Stomach (tissue), 8 donors: ENCODE measurements at regions not wholly inside any gene's neighbourhood (a gene's known extent, or its start where the extent isn't known, plus 50 kb on each side); places are given as distances from the start of the nearest gene placed in this dataset.

Experiments
- DNase-seq, 2 donors: peaks; one replicate each; pipeline versions ENCODE4 v3.0.0 to v3.0.0-alpha.2; 2013 to 2019
- H3K27ac ChIP-seq, 5 donors: fragments of 200-600 bp in 4 of 5; sonication (generic) in 4 of 5; one replicate each; pipeline ENCODE4 v1.5.1; 2013 to 2019; ENCODE audit warnings: mild to moderate bottlenecking in 1 of 5, moderate library complexity in 1 of 5
- H3K27me3 ChIP-seq, 3 donors: fragments of 200-600 bp; sonication (generic); one replicate each; pipeline ENCODE4 v1.5.1; 2017 to 2019; ENCODE audit warnings: mixed run types in 1 of 3
- H3K36me3 ChIP-seq, 4 donors: fragments of 200-600 bp; sonication (generic); 1 replicate in 3 of 4; 2 replicates in 1 of 4; pipeline ENCODE4 v1.5.1; 2016 to 2019
- H3K4me1 ChIP-seq, 4 donors: fragments of 200-600 bp; sonication (generic); one replicate each; pipeline ENCODE4 v1.5.1; 2016 to 2019
- H3K4me3 ChIP-seq, 4 donors: fragments of 200-600 bp; sonication (generic) in 3 of 4; one replicate each; pipeline ENCODE4 v1.5.1; 2016 to 2019; ENCODE audit warnings: mild to moderate bottlenecking in 1 of 4
- H3K9me3 ChIP-seq, 4 donors: fragments of 200-600 bp; sonication (generic); one replicate each; pipeline ENCODE4 v1.5.1; 2016 to 2019
- CTCF ChIP-seq, 7 experiments: fragments of 450-650 bp in 4 of 7; fragments of 200-600 bp in 3 of 7; sonication (generic) in 3 of 7; IDR thresholded peaks; one replicate each; pipeline ENCODE4 v1.5.1; 2016 to 2019; ENCODE audit warnings: antibody characterized with exemption in 7 of 7, control low read depth in 2 of 7, mild to moderate bottlenecking in 1 of 7
- EP300 ChIP-seq: sonication (generic); formaldehyde crosslinking; IDR thresholded peaks from one replicate; pipeline ENCODE4 v1.6.1; 2017; ENCODE audit warnings: antibody characterized with exemption
- POLR2A ChIP-seq, 4 donors: fragments of 450-650 bp; IDR thresholded peaks; one replicate each; pipeline ENCODE4 v1.6.1; 2016; ENCODE audit warnings: antibody characterized with exemption in 4 of 4, control low read depth in 2 of 4, mild to moderate bottlenecking in 1 of 4, moderate library complexity in 1 of 4
- POLR2AphosphoS5 ChIP-seq, 3 donors: sonication (generic); formaldehyde crosslinking; IDR thresholded peaks; one replicate each; pipeline ENCODE4 v1.6.1; 2016; ENCODE audit warnings: antibody characterized with exemption in 3 of 3
- WGBS, 5 donors: extraction: QIAGEN DNeasy Blood & Tissue Kit in 3 of 5; methylation state at CpG; one replicate each; pipeline versions ENCODE4 v1.1.5 to v1.1.7; 2013 to 2018; 5-methylcytosine and 5-hydroxymethylcytosine counted together
- intact Hi-C: fragments of 100-400 bp; cut with DNase I; formaldehyde crosslinking; loops from one replicate; pipeline ENCODE4 v1.15.1; 2023; ENCODE audit warnings: low total_unique reads
- small RNA-seq, 4 donors: library from RNA; depleted of rRNA; stranded (forward); fragments of <200 nt; gene quantifications; one replicate each; pipeline ENCODE3, GENCODE V24; 2016
- donor health status: healthy with polysubstance abuse.
- donor health status: Bipolar disorder and iron deficiency.
- donor health status: healthy.

- intact Hi-C loops, result no loop called here
- H3K27ac ChIP-seq, result no peak overlapping the region
Measured at GRCh38 chr14:35234012-35234805, 58.0 kb upstream of the PSMA6 start.

GRCh38 chr14:35235840-35236239 lies 56.3 kb upstream of the PSMA6 start:
- WGBS, 5 donors, result 93 to 98% (median 95%) methylated on average over 3 of the region's 3 CpGs
- Histone ChIP-seq H3K27me3 (no peaks in the 10 kb centered on the region), H3K4me3 (no peak overlapping the region), H3K36me3 (no peaks in the 10 kb centered on the region), H3K9me3 (no peaks in the 10 kb centered on the region), H3K27ac (no peak overlapping the region), H3K4me1 (no peaks in the 10 kb centered on the region)
- TF ChIP-seq EP300 (no peak), CTCF (IDR thresholded peaks at IDR 0.05) (no peak), POLR2AphosphoS5 (IDR thresholded peaks at IDR 0.05) (no peak), POLR2A (IDR thresholded peaks at IDR 0.05) (no peak)
- intact Hi-C loops, result no loop called here
- no peak for DNase-seq

More at GRCh38 chr14:35234012-35234805, 58.0 kb upstream of the PSMA6 start:
- TF ChIP-seq EP300 (no peak), POLR2A (IDR thresholded peaks at IDR 0.05) (no peak), POLR2AphosphoS5 (IDR thresholded peaks at IDR 0.05) (no peak)
- DNase-seq, result no peak
- Histone ChIP-seq H3K36me3 (no peaks in the 10 kb centered on the region), H3K4me3 (no peak overlapping the region), H3K4me1 (peaks cover 0 to 12% (median 3%) of the 10 kb centered on the region in 4 donors), H3K27me3 (no peaks in the 10 kb centered on the region), H3K9me3 (no peaks in the 10 kb centered on the region)
- WGBS, 5 donors, result 37 to 51% (median 49%) methylated on average over 6 of the region's 6 CpGs

- H3K27me3 ChIP-seq, result no peaks in the 10 kb centered on the region
- no peak overlapping the region for H3K4me3 ChIP-seq
- WGBS, 5 donors, result 87 to 94% (median 93%) methylated on average over 2 of the region's 2 CpGs
- DNase-seq, result no peak
- intact Hi-C loops, result no loop called here
- no peaks in the 10 kb centered on the region for H3K9me3 ChIP-seq
- no peak overlapping the region for H3K27ac ChIP-seq
- H3K36me3 ChIP-seq, result peaks cover 0 to 3% (median 0%) of the 10 kb centered on the region in 4 donors
- no peak for TF ChIP-seq POLR2AphosphoS5 (IDR thresholded peaks at IDR 0.05)
- no peak for TF ChIP-seq EP300
- no peak for TF ChIP-seq CTCF (IDR thresholded peaks at IDR 0.05)
- no peak for TF ChIP-seq POLR2A (IDR thresholded peaks at IDR 0.05)
- no peaks in the 10 kb centered on the region for H3K4me1 ChIP-seq
Measured at GRCh38 chr14:35236806-35237205, 55.4 kb upstream of the PSMA6 start.

GRCh38 chr14:35240231-35240630 lies 52.0 kb upstream of the PSMA6 start:
- no peak overlapping the region for H3K27ac ChIP-seq
- H3K4me3 ChIP-seq, result no peak overlapping the region
- WGBS, 5 donors, result 63 to 86% (median 83%) methylated on average over 2 of the region's 2 CpGs
- DNase-seq, result peak in 1 of 2 donors; percentile 21
- no peak for TF ChIP-seq EP300
- no peak for TF ChIP-seq POLR2A (IDR thresholded peaks at IDR 0.05)
- no peak for TF ChIP-seq CTCF (IDR thresholded peaks at IDR 0.05)
- no peak for TF ChIP-seq POLR2AphosphoS5 (IDR thresholded peaks at IDR 0.05)
- no peaks in the 10 kb centered on the region for H3K4me1 ChIP-seq
- intact Hi-C loops, result no loop called here
- H3K36me3 ChIP-seq, result peaks cover 0 to 3% (median 0%) of the 10 kb centered on the region in 4 donors
- no peaks in the 10 kb centered on the region for H3K27me3 ChIP-seq
- no peaks in the 10 kb centered on the region for H3K9me3 ChIP-seq

Small RNA genes in the stretch of these regions (small RNA-seq; reads per million reads assigned to genes)
- 0 reads per million in 4 donors for gene MRPL57P8
